NOMO-1 (cell line): ENCODE measurements at regions not wholly inside any gene's neighbourhood (a gene's known extent, or its start where the extent isn't known, plus 50 kb on each side); places are given as distances from the start of the nearest gene placed in this dataset.
"Not testable (repeated sequence)": the region's sequence is repeated elsewhere in the genome, so short reads cannot be mapped to it uniquely, and the experiment has no call there.

Source experiments
- DNase-seq, 2 experiments: peaks; one replicate each; lab custom pipeline; 2025; ENCODE audit not compliant: unreplicated experiment in 2 of 2; lab: John Stamatoyannopoulos, UW

GRCh38 chr4:104002318-104002717 is 282.5 kb upstream of the TACR3 start:
- DNase-seq, result not testable (repeated sequence)

GRCh38 chr4:103998756-103999155 is 279.0 kb upstream of the TACR3 start:
- DNase-seq, result peak in 1 of 2 experiments; percentile 2

- DNase-seq, result no peak
Observed at GRCh38 chr4:103996637-103997036, 276.9 kb upstream of the TACR3 start.

- DNase-seq, result no peak
Observed at GRCh38 chr4:103996064-103996463, 276.3 kb upstream of the TACR3 start.

GRCh38 chr4:103994059-103994458 is 274.3 kb upstream of the TACR3 start:
- no peak for DNase-seq

GRCh38 chr4:103982454-103982853 is 262.7 kb upstream of the TACR3 start:
- no peak for DNase-seq

- no peak for DNase-seq
Observed at GRCh38 chr4:103948244-103949018, 228.6 kb upstream of the TACR3 start.

GRCh38 chr4:103947617-103948016 is 227.8 kb upstream of the TACR3 start:
- no peak for DNase-seq

GRCh38 chr4:103946621-103947268 is 227.0 kb upstream of the TACR3 start:
- DNase-seq, result not testable (repeated sequence)

- DNase-seq, result no peak
Observed at GRCh38 chr4:103938488-103938887, 218.7 kb upstream of the TACR3 start.

GRCh38 chr4:103936653-103937145 is 216.9 kb upstream of the TACR3 start:
- DNase-seq, result no peak

GRCh38 chr4:103934178-103934789 is 214.5 kb upstream of the TACR3 start:
- peak in 1 of 2 experiments; percentile 35 for DNase-seq

- DNase-seq, result peak in 1 of 2 experiments; percentile 6
Observed at GRCh38 chr4:103928370-103928769, 208.6 kb upstream of the TACR3 start.

GRCh38 chr4:103923551-103923950 is 203.8 kb upstream of the TACR3 start:
- no peak for DNase-seq

GRCh38 chr4:103918214-103918613 is 198.4 kb upstream of the TACR3 start:
- no peak for DNase-seq

- no peak for DNase-seq
Observed at GRCh38 chr4:103915224-103915869, 195.6 kb upstream of the TACR3 start.

- no peak for DNase-seq
Observed at GRCh38 chr4:103907414-103907813, 187.6 kb upstream of the TACR3 start.

- DNase-seq, result no peak
Observed at GRCh38 chr4:103904123-103904522, 184.3 kb upstream of the TACR3 start.

GRCh38 chr4:103902730-103903129 is 182.9 kb upstream of the TACR3 start:
- no peak for DNase-seq

- DNase-seq, result no peak
Observed at GRCh38 chr4:103895876-103896465, 176.2 kb upstream of the TACR3 start.

GRCh38 chr4:103892586-103892985 is 172.8 kb upstream of the TACR3 start:
- DNase-seq, result no peak
